OCI-LY3 (cell line): ENCODE measurements at regions not wholly inside any gene's neighbourhood (a gene's known extent, or its start where the extent isn't known, plus 50 kb on each side); places are given as distances from the start of the nearest gene placed in this dataset.

Experiments
- CTCF ChIP-seq: fragments of 200-600, 300-600 bp; sonication (generic); IDR thresholded peaks from 2 replicates; pipeline ENCODE4 v1.5.1; 2014; ENCODE audit warnings: antibody characterized with exemption, low read length, low read depth
- EZH2phosphoT487 ChIP-seq: fragments of 200-600 bp; shearing (Covaris generic); IDR thresholded peaks from 2 replicates; pipeline ENCODE4 v1.6.1; 2018; ENCODE audit warnings: antibody characterized with exemption, mixed run types, low read depth

DNA sequence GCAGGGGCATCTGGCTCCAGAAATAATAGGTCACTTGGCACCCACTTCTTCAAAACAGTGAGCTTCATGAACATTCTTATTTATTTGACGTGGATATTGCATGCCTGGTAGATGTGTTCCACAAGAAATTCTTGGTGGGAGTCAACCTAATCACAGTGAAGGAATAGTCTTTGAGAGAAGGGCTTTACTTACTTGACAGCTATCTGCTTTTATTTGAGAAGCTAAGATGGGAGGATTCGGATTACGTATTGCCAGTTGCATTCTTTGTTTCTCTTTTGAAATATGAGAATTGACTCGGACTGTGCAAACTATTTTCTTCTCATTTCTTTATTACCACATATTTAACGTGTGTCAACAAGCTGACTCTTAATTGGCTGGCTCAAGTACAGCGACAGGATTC is 117.2 kb downstream of the FASLG start:
- TF ChIP-seq CTCF (no peak), EZH2phosphoT487 (no peak)
